MCF 10A (cell line): ENCODE measurements at regions not wholly inside any gene's neighbourhood (a gene's known extent, or its start where the extent isn't known, plus 50 kb on each side); places are given as distances from the start of the nearest gene placed in this dataset.
A peak's percentile ranks its signal among the peaks of the same experiment; 100 is the strongest.

Source experiments
- BruUV-seq: library from RNA; stranded (reverse); fragments of 400-500 nt; replicated peaks from 2 replicates; lab custom pipeline; 2021; lab: Mats Ljungman, UMichigan
- CTCF ChIA-PET: fragments of 300-600 bp; sonication (Branson Sonifier 250); formaldehyde crosslinking; extraction: SDS; loops from one replicate; lab custom pipeline; 2021; ENCODE audit warnings: antibody characterized with exemption, inconsistent platforms; lab: Yijun Ruan, JAX
- POLR2A ChIA-PET: fragments of 300-600, 350-650 bp; sonication (Branson Sonifier 250); formaldehyde crosslinking; extraction: SDS; loops from one replicate; lab custom pipeline; 2020; ENCODE audit warnings: antibody characterized with exemption, inconsistent platforms; lab: Yijun Ruan, JAX
- DNase-seq: peaks from one replicate; pipeline ENCODE4 v3.0.0-alpha.2; 2018; ENCODE audit not compliant: unreplicated experiment
- H3K27ac Mint-ChIP-seq: one replicate; pipeline ENCODE4 v1.8.0; 2022; ENCODE audit warnings: mild to moderate bottlenecking, low read depth, mixed read lengths; ENCODE audit not compliant: unreplicated experiment
- H3K27me3 Mint-ChIP-seq: one replicate; pipeline ENCODE4 v1.8.0; 2022; ENCODE audit warnings: mixed read lengths; ENCODE audit not compliant: insufficient read depth, unreplicated experiment
- H3K36me3 Mint-ChIP-seq: one replicate; pipeline ENCODE4 v1.8.0; 2022; ENCODE audit warnings: mild to moderate bottlenecking, moderate library complexity, mixed read lengths; ENCODE audit not compliant: insufficient read depth, unreplicated experiment
- H3K4me1 Mint-ChIP-seq: one replicate; pipeline ENCODE4 v1.8.0; 2022; ENCODE audit warnings: mixed read lengths; ENCODE audit not compliant: insufficient read depth, unreplicated experiment
- H3K4me3 Mint-ChIP-seq: one replicate; pipeline ENCODE4 v1.8.0; 2022; ENCODE audit warnings: mild to moderate bottlenecking, moderate library complexity, mixed read lengths; ENCODE audit not compliant: unreplicated experiment
- H3K9me3 Mint-ChIP-seq: one replicate; pipeline ENCODE4 v1.8.0; 2022; ENCODE audit warnings: mixed read lengths; ENCODE audit not compliant: unreplicated experiment
- intact Hi-C: fragments of 100-400 bp; cut with micrococcal nuclease; formaldehyde crosslinking; loops from 2 replicates; pipeline ENCODE4 v1.14.1; 2022
- TF ChIP-seq, protein P1 (sequence below): fragments of 200-600 bp; IDR thresholded peaks from one replicate; pipeline ENCODE4 v1.8.0; 2022; ENCODE audit warnings: antibody characterized with exemption, mild to moderate bottlenecking; ENCODE audit not compliant: unreplicated experiment

DNA sequence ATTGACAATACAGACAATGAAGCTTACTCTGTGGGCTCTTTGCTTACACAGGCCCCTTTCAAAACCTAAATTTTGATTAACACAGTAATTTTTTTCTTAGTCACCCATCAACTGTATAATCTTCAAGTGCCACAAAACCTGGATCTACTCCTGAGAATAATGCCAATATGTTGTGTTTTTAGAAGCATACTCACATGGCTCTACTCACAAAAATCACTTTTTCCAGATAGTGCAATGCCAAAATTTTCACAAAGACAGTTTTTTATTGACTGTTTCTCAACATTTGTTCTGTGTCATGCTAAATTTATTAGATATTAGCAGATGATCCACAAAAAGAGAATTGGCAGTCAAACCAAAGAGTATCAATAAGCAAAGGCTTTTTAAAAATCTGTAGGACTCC is 493.7 kb upstream of the C1orf87 start:
- no peak overlapping the region for H3K27ac Mint-ChIP-seq
- H3K4me1 Mint-ChIP-seq = peaks cover 18% of the 10 kb centered on the region
- no peak overlapping the region for H3K4me3 Mint-ChIP-seq
- TF ChIP-seq, protein P1, sequence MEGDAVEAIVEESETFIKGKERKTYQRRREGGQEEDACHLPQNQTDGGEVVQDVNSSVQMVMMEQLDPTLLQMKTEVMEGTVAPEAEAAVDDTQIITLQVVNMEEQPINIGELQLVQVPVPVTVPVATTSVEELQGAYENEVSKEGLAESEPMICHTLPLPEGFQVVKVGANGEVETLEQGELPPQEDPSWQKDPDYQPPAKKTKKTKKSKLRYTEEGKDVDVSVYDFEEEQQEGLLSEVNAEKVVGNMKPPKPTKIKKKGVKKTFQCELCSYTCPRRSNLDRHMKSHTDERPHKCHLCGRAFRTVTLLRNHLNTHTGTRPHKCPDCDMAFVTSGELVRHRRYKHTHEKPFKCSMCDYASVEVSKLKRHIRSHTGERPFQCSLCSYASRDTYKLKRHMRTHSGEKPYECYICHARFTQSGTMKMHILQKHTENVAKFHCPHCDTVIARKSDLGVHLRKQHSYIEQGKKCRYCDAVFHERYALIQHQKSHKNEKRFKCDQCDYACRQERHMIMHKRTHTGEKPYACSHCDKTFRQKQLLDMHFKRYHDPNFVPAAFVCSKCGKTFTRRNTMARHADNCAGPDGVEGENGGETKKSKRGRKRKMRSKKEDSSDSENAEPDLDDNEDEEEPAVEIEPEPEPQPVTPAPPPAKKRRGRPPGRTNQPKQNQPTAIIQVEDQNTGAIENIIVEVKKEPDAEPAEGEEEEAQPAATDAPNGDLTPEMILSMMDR = no peak
- POLR2A ChIA-PET = no interaction called here
- no peak for DNase-seq
- no TSS peak for BruUV-seq
- H3K27me3 Mint-ChIP-seq = no peaks in the 10 kb centered on the region
- H3K36me3 Mint-ChIP-seq = no peaks in the 10 kb centered on the region
- intact Hi-C loops = no loop called here
- no peaks in the 10 kb centered on the region for H3K9me3 Mint-ChIP-seq
- CTCF ChIA-PET = interaction anchor here (0.7 kb wide), 1 partner anchor 193 kb away, joined by 3 read pairs; no protein-coding TSS in a partner anchor

DNA sequence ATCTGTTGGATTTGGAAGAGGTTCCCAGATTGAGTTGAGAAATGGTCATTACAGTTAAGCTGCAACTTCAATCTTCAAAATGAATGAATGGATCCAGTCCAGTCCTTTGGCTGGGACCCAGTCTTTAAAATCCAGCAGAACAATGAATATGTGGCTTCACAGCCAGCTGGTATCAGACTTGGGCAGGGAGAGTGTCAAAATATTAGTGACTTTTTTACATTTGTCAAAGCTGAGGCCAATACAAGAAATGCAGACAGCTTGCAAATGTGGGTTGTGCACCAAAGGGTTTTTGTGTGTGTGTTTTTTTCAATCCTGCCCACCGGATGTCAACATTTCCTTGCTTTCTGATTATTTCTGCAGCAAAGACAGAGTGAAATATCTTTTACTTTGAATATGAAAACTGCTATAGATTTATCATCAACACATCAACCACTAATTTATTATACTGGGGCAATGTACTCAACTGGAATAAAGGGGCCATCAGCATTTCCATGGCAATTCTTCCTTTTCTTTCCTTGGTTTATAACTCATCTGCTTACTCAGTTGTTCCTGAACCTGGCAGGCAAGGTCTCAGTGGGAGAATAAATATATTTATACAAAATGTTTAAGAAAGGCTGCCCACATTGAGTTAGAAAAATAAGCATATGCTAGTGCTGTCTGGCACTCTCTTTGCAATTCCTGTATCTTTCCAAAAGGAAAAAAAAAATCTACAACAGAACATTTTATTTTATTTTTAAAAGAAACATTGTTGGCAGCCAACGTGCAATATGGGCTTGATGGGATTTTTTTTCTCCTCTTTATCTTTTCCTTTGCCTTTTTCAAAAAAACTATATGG is 491.6 kb upstream of the C1orf87 start:
- DNase-seq = peak; percentile 1
- ChIA-PET CTCF (no interaction called here), POLR2A (interaction anchor here (1.2 kb wide), 1 partner anchor 19 kb away, joined by 3 read pairs; no protein-coding TSS in a partner anchor)
- intact Hi-C loops = loop anchor here (1.0 kb wide), 1 partner anchor 200 kb away; no protein-coding TSS in a partner anchor
- Mint-ChIP-seq H3K9me3 (no peaks in the 10 kb centered on the region), H3K36me3 (no peaks in the 10 kb centered on the region), H3K27me3 (no peaks in the 10 kb centered on the region), H3K4me1 (peaks cover 6% of the 10 kb centered on the region), H3K27ac (no peak overlapping the region), H3K4me3 (no peak overlapping the region)
- TF ChIP-seq, protein P1 = no peak
- no TSS peak for BruUV-seq

DNA sequence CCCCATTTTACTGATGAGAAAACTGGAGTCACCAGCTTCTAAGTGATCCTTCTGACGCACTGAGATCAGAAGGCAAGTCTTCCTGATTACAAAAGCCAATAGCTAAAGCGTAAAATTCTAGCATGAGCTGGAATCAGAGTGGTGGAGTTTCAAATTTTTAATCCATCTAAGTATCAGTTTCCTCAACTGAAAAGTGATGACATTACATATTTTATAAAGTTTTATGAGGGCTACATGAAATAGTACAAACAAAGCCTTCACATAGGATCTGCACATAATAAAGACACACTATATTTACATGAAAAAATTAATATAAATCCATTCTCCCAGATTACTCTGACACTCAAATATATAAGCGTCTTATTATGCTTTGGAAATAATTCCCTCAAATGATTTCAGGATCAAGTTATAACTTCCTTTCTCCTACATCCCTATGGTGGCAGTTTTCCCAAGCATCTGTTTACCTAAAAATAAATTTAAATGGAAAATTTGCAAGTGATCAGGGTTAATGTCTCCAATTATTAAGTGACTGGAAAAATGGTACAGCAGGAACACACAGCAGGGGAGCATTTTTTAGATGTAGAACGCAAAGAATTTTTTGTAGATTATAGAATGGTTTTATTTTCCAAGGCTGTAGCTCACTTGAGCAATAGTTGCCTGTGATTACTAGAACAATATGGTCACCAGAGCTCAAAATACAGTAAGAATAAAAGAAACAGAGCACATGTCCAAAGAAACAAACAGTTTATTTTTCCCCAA is 490.4 kb upstream of the C1orf87 start:
- Mint-ChIP-seq H3K9me3 (no peaks in the 10 kb centered on the region), H3K27me3 (no peaks in the 10 kb centered on the region), H3K4me1 (peaks cover under 1% of the 10 kb centered on the region), H3K36me3 (no peaks in the 10 kb centered on the region), H3K27ac (no peak overlapping the region), H3K4me3 (no peak overlapping the region)
- POLR2A ChIA-PET = interaction anchor here (1.2 kb wide), 1 partner anchor 20 kb away, joined by 3 read pairs; no protein-coding TSS in a partner anchor
- no TSS peak for BruUV-seq
- intact Hi-C loops = no loop called here
- no peak for DNase-seq
- TF ChIP-seq, protein P1 = no peak
- CTCF ChIA-PET = interaction anchor here (0.6 kb wide), 1 partner anchor 16 kb away, joined by 3 read pairs; no protein-coding TSS in a partner anchor

DNA sequence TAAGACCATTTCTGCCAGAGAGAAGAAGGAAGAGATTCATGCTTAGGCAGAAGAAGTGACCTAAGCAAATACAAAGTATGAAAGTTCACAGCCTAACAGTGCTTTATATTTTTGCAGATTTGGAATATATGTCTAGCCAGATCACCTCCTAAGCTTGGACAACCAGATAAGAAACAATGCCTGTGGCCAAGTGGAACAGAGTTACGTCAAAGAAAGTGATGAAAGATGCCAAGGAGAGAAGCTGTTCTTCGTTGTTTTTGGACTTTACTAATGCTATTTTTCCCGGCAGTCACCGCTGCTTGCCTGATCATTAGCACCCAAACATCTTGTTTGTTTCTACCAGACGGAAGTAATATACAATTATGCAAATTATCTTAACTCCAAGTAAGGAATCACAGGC is 489.2 kb upstream of the C1orf87 start:
- Mint-ChIP-seq H3K4me1 (peaks cover 4% of the 10 kb centered on the region), H3K36me3 (no peaks in the 10 kb centered on the region), H3K27me3 (no peaks in the 10 kb centered on the region), H3K4me3 (no peak overlapping the region), H3K9me3 (no peaks in the 10 kb centered on the region), H3K27ac (no peak overlapping the region)
- ChIA-PET POLR2A (no interaction called here), CTCF (no interaction called here)
- no TSS peak for BruUV-seq
- no peak for DNase-seq
- intact Hi-C loops = no loop called here
- TF ChIP-seq, protein P1 = no peak
